HG02970 (cell line): ENCODE measurements at regions not wholly inside any gene's neighbourhood (a gene's known extent, or its start where the extent isn't known, plus 50 kb on each side); places are given as distances from the start of the nearest gene placed in this dataset.
A peak's percentile ranks its signal among the peaks of the same experiment; 100 is the strongest.

Experiments used
- ATAC-seq: cut with Tn5 transposase; IDR thresholded peaks from one replicate; pipeline ENCODE4 v1.9.1; 2021; ENCODE audit warnings: mild to moderate bottlenecking, moderate library complexity, moderate number of reproducible peaks; ENCODE audit not compliant: unreplicated experiment, low FRiP score

- ATAC-seq = no peak
Observed at GRCh38 chr15:31259562-31260252, 66.9 kb upstream of the KLF13 start.

GRCh38 chr15:31260646-31261265 lies 65.9 kb upstream of the KLF13 start:
- ATAC-seq = no peak

GRCh38 chr15:31261266-31262142 lies 65.1 kb upstream of the KLF13 start:
- no peak for ATAC-seq

- ATAC-seq = no peak
Observed at GRCh38 chr15:31262143-31262530, 64.5 kb upstream of the KLF13 start.

- no peak for ATAC-seq
Observed at GRCh38 chr15:31262901-31263671, 63.5 kb upstream of the KLF13 start.

GRCh38 chr15:31263751-31264558 lies 62.7 kb upstream of the KLF13 start:
- no peak for ATAC-seq

- no peak for ATAC-seq
Observed at GRCh38 chr15:31264559-31265089, 62.0 kb upstream of the KLF13 start.

GRCh38 chr15:31265090-31265870 lies 61.4 kb upstream of the KLF13 start:
- no peak for ATAC-seq

GRCh38 chr15:31265871-31266711 lies 60.5 kb upstream of the KLF13 start:
- peak; percentile 50 for ATAC-seq

GRCh38 chr15:31266712-31267111 lies 59.9 kb upstream of the KLF13 start:
- peak; percentile 17 for ATAC-seq

GRCh38 chr15:31267161-31268107 lies 59.2 kb upstream of the KLF13 start:
- no peak for ATAC-seq

- ATAC-seq = no peak
Observed at GRCh38 chr15:31268108-31268501, 58.5 kb upstream of the KLF13 start.

- no peak for ATAC-seq
Observed at GRCh38 chr15:31268911-31269784, 57.5 kb upstream of the KLF13 start.

- ATAC-seq = no peak
Observed at GRCh38 chr15:31269816-31270575, 56.6 kb upstream of the KLF13 start.

- no peak for ATAC-seq
Observed at GRCh38 chr15:31270767-31271166, 55.9 kb upstream of the KLF13 start.
